ENCODE measurements at regions not wholly inside any gene's neighbourhood (a gene's known extent, or its start where the extent isn't known, plus 50 kb on each side); places are given as distances from the start of the nearest gene placed in this dataset.

- no peak for TF ChIP-seq CTCF (IDR thresholded peaks at IDR 0.05; ENCODE audit: insufficient read depth, low read depth, low read length, missing control alignments)
- DNase-seq (ENCODE audit: low read depth): no peak
- H3K4me3 ChIP-seq (ENCODE audit: low read depth, low read length): no peak overlapping the region
Measured at GRCh38 chr2:557635-558301, 119.4 kb downstream of the TMEM18 start.

- H3K4me3 ChIP-seq (ENCODE audit: low read depth, low read length): no peak overlapping the region
- DNase-seq (ENCODE audit: low read depth): no peak
- no peak for TF ChIP-seq CTCF (IDR thresholded peaks at IDR 0.05; ENCODE audit: insufficient read depth, low read depth, low read length, missing control alignments)
Measured at GRCh38 chr2:556485-556884, 120.7 kb downstream of the TMEM18 start.

- no peak overlapping the region for H3K4me3 ChIP-seq (ENCODE audit: low read depth, low read length)
- no peak for TF ChIP-seq CTCF (IDR thresholded peaks at IDR 0.05; ENCODE audit: insufficient read depth, low read depth, low read length, missing control alignments)
- DNase-seq (ENCODE audit: low read depth): no peak
Measured at GRCh38 chr2:555164-555922, 121.9 kb downstream of the TMEM18 start.

- no peak for DNase-seq (ENCODE audit: low read depth)
- no peak for TF ChIP-seq CTCF (IDR thresholded peaks at IDR 0.05; ENCODE audit: insufficient read depth, low read depth, low read length, missing control alignments)
- no peak overlapping the region for H3K4me3 ChIP-seq (ENCODE audit: low read depth, low read length)
Measured at GRCh38 chr2:554444-554843, 122.8 kb downstream of the TMEM18 start.

- TF ChIP-seq CTCF (IDR thresholded peaks at IDR 0.05; ENCODE audit: insufficient read depth, low read depth, low read length, missing control alignments): no peak
- H3K4me3 ChIP-seq (ENCODE audit: low read depth, low read length): no peak overlapping the region
- DNase-seq (ENCODE audit: low read depth): no peak
Measured at GRCh38 chr2:552906-553305, 124.3 kb downstream of the TMEM18 start.

GRCh38 chr2:551621-552020 lies 125.6 kb downstream of the TMEM18 start:
- H3K4me3 ChIP-seq (ENCODE audit: low read depth, low read length): no peak overlapping the region
- TF ChIP-seq CTCF (IDR thresholded peaks at IDR 0.05; ENCODE audit: insufficient read depth, low read depth, low read length, missing control alignments): no peak
- no peak for DNase-seq (ENCODE audit: low read depth)
